ENCODE measurements at regions not wholly inside any gene's neighbourhood (a gene's known extent, or its start where the extent isn't known, plus 50 kb on each side); places are given as distances from the start of the nearest gene placed in this dataset.

DNA sequence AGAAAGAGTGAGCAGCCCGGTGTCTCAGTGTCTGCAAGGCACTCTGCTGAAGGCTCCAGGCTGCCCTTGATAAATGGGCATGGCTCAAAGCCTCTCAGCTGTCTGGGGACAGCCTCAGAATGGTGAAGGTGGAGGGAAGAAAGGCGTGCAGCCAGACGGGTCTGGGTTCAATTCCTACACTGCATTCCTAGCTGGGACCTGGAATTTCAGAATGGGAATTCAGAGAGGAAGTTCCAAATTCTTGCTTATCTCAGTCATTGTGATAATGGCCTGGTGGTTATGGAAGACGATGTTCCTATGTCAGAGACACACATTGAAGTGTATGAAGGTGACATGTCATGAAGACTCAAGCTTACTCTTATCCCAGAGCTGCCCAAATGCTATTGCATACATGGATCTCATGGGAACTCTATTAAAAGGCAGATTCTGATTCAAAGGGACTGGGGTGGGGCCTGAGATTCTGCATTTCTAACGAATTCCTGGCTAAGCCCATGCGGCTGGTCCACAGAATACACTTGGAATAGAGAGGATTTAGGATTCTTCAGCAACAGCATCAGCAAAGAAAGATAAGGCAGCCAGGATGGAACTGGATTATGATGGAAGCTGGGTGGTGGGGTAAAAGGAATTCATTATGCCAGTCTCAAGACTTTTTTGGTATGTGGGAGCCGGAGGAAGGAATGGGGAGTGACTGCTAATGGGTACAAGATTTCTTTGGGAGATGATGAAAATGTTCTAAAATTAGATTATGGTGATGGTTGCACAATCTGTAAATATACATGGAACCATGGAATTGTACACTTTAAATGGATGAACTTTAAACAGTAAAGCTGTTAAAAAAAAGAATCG lies 82.6 kb upstream of the ZMIZ1 start:
- no peak for DNase-seq
- TF ChIP-seq, protein P1, sequence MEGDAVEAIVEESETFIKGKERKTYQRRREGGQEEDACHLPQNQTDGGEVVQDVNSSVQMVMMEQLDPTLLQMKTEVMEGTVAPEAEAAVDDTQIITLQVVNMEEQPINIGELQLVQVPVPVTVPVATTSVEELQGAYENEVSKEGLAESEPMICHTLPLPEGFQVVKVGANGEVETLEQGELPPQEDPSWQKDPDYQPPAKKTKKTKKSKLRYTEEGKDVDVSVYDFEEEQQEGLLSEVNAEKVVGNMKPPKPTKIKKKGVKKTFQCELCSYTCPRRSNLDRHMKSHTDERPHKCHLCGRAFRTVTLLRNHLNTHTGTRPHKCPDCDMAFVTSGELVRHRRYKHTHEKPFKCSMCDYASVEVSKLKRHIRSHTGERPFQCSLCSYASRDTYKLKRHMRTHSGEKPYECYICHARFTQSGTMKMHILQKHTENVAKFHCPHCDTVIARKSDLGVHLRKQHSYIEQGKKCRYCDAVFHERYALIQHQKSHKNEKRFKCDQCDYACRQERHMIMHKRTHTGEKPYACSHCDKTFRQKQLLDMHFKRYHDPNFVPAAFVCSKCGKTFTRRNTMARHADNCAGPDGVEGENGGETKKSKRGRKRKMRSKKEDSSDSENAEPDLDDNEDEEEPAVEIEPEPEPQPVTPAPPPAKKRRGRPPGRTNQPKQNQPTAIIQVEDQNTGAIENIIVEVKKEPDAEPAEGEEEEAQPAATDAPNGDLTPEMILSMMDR (IDR thresholded peaks at IDR 0.05) = no peak
- TF ChIP-seq POLR2A (IDR thresholded peaks at IDR 0.05) = no peak
- H3K4me3 ChIP-seq = no peak overlapping the region
- H3K36me3 ChIP-seq (ENCODE audit: low read depth, missing control alignments) = no peaks in the 10 kb centered on the region
- 89 to 92% methylated on average over 8 of the region's 8 CpGs for WGBS, 2 donors
- no peaks in the 10 kb centered on the region for H3K27me3 ChIP-seq
- H3K27ac ChIP-seq = no peak overlapping the region
- H3K9me3 ChIP-seq = no peaks in the 10 kb centered on the region
- intact Hi-C loops (cut with DNase I; ENCODE audit: low total_unique reads) = no loop called here
- no peaks in the 10 kb centered on the region for H3K4me1 ChIP-seq

DNA sequence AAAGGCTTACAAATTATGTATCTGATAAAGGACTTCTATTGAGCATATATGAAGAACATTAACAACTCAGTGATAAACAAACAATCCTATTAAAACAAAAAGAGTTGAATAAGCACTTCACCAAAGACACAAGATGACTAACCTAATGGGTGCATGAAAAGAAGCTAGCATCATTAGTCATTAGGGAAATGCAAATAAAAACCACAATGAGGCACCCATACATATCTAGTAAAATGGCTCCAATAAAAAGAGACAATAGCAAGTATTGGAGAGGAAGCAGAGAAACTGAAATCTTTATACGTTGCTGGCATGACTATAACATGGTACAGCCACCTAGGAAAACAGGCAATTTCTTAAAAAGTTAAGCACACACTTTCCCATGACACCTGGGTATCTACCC lies 77.6 kb upstream of the ZMIZ1 start:
- intact Hi-C loops (cut with DNase I; ENCODE audit: low total_unique reads) = no loop called here
- no peaks in the 10 kb centered on the region for H3K4me1 ChIP-seq

DNA sequence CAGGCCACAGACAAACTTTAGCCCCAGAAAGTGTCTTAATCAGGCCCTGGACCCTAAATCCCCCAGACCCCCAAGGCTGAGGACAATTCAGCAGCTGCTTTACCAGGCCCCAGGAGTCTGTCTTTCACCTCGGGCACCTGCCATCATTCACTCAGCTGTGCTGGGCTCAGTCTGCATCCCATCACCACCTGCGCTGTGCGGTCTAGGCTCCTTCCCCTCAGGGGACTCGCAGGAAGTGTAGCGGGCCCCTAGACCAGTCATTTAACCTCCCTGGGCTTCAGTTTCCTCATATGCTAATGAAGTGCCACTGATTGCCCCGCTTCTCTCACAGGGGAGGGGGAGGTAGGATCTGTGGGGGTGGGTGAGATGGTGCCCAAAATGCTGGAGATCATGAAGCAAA lies 76.4 kb upstream of the ZMIZ1 start:
- H3K4me3 ChIP-seq = no peak overlapping the region
- H3K4me1 ChIP-seq = no peaks in the 10 kb centered on the region
- H3K36me3 ChIP-seq (ENCODE audit: low read depth, missing control alignments) = no peaks in the 10 kb centered on the region
- no peak overlapping the region for H3K27ac ChIP-seq
- H3K27me3 ChIP-seq = no peaks in the 10 kb centered on the region
- no peak for DNase-seq
- TF ChIP-seq, protein P1 (IDR thresholded peaks at IDR 0.05) = no peak
- TF ChIP-seq POLR2A (IDR thresholded peaks at IDR 0.05) = no peak
- intact Hi-C loops (cut with DNase I; ENCODE audit: low total_unique reads) = no loop called here
- no peaks in the 10 kb centered on the region for H3K9me3 ChIP-seq
- WGBS, 2 donors = 80 to 84% methylated on average over 3 to 6 of the region's 6 CpGs

More for the DNA sequence above, 77.6 kb upstream of the ZMIZ1 start:
- no peaks in the 10 kb centered on the region for H3K9me3 ChIP-seq
- no peaks in the 10 kb centered on the region for H3K36me3 ChIP-seq (ENCODE audit: low read depth, missing control alignments)
- H3K4me3 ChIP-seq = no peak overlapping the region
- WGBS, 2 donors = 68 to 82% methylated on average over 1 of the region's 1 CpG
- H3K27ac ChIP-seq = no peak overlapping the region
- no peaks in the 10 kb centered on the region for H3K27me3 ChIP-seq
- TF ChIP-seq, protein P1 (IDR thresholded peaks at IDR 0.05) = no peak
- no peak for TF ChIP-seq POLR2A (IDR thresholded peaks at IDR 0.05)
- DNase-seq = no peak

DNA sequence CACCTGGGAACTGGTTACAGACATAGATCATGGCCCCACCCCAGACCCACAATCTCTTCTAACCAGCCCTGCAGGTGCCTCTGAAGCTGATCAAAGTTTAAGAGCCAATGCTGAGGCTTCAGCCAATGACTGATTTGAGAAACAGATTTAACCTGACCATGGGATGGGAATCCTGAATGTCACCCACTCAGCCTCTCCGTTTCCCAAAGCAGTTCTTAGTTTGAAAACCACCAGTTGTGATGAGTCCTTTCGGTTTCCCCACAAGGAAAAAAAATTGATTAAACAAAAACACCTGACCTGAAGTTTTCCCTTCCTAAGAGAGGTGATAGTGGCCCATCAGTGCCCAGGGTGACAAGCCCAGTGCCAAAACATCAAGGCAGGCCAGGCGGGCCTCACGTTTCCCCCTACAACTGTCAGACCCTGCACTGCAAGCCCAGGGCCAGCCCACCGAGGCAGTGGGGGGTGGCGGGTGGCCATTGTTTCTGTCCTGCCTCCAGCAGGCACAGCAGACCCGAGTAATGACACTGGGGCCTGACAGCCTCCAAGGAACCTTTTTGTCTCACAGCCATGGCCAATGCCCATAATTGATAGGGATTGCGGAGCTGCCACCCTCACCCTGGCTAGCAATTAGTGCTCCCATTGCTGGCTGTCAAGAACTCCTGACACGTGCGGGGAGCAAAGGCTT lies 75.4 kb upstream of the ZMIZ1 start:
- TF ChIP-seq POLR2A (IDR thresholded peaks at IDR 0.05) = no peak
- TF ChIP-seq, protein P1 (IDR thresholded peaks at IDR 0.05) = no peak
- H3K27me3 ChIP-seq = no peaks in the 10 kb centered on the region
- no peaks in the 10 kb centered on the region for H3K9me3 ChIP-seq
- no peak overlapping the region for H3K27ac ChIP-seq
- no peak for DNase-seq
- no peak overlapping the region for H3K4me3 ChIP-seq
- intact Hi-C loops (cut with DNase I; ENCODE audit: low total_unique reads) = no loop called here
- no peaks in the 10 kb centered on the region for H3K36me3 ChIP-seq (ENCODE audit: low read depth, missing control alignments)
- no peaks in the 10 kb centered on the region for H3K4me1 ChIP-seq
- WGBS, 2 donors = 85 to 97% methylated on average over 7 to 10 of the region's 10 CpGs

Data from testis (tissue), 2 donors.